AG10803 (cell line): ENCODE measurements at regions not wholly inside any gene's neighbourhood (a gene's known extent, or its start where the extent isn't known, plus 50 kb on each side); places are given as distances from the start of the nearest gene placed in this dataset.

ENCODE experiments used
- DNase-seq: peaks from one replicate; pipeline ENCODE4 v3.0.0; 2010; ENCODE audit warnings: low read depth
- H3K4me3 ChIP-seq: 2 replicates; pipeline ENCODE4 v1.5.1; 2011; ENCODE audit warnings: mild to moderate bottlenecking, low read length, control low read depth
- TF ChIP-seq, protein P1 (sequence below): conservative IDR thresholded peaks from 2 replicates; pipeline ENCODE4 v1.5.1; 2011; ENCODE audit warnings: mild to moderate bottlenecking, low read length, control low read depth, inconsistent platforms

GRCh38 chr16:73171380-73171779 lies 123.5 kb upstream of the ZFHX3 start:
- DNase-seq = no peak
- no peak overlapping the region for H3K4me3 ChIP-seq
- TF ChIP-seq, protein P1, sequence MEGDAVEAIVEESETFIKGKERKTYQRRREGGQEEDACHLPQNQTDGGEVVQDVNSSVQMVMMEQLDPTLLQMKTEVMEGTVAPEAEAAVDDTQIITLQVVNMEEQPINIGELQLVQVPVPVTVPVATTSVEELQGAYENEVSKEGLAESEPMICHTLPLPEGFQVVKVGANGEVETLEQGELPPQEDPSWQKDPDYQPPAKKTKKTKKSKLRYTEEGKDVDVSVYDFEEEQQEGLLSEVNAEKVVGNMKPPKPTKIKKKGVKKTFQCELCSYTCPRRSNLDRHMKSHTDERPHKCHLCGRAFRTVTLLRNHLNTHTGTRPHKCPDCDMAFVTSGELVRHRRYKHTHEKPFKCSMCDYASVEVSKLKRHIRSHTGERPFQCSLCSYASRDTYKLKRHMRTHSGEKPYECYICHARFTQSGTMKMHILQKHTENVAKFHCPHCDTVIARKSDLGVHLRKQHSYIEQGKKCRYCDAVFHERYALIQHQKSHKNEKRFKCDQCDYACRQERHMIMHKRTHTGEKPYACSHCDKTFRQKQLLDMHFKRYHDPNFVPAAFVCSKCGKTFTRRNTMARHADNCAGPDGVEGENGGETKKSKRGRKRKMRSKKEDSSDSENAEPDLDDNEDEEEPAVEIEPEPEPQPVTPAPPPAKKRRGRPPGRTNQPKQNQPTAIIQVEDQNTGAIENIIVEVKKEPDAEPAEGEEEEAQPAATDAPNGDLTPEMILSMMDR = no peak

GRCh38 chr16:73170612-73171038 lies 122.7 kb upstream of the ZFHX3 start:
- H3K4me3 ChIP-seq = no peak overlapping the region
- DNase-seq = no peak
- TF ChIP-seq, protein P1 = no peak

- H3K4me3 ChIP-seq = no peak overlapping the region
- TF ChIP-seq, protein P1 = no peak
- peak; percentile 44 for DNase-seq
Observed at GRCh38 chr16:73166947-73167550, 119.1 kb upstream of the ZFHX3 start.

- TF ChIP-seq, protein P1 = no peak
- DNase-seq = no peak
- no peak overlapping the region for H3K4me3 ChIP-seq
Observed at GRCh38 chr16:73166441-73166851, 118.5 kb upstream of the ZFHX3 start.

DNA sequence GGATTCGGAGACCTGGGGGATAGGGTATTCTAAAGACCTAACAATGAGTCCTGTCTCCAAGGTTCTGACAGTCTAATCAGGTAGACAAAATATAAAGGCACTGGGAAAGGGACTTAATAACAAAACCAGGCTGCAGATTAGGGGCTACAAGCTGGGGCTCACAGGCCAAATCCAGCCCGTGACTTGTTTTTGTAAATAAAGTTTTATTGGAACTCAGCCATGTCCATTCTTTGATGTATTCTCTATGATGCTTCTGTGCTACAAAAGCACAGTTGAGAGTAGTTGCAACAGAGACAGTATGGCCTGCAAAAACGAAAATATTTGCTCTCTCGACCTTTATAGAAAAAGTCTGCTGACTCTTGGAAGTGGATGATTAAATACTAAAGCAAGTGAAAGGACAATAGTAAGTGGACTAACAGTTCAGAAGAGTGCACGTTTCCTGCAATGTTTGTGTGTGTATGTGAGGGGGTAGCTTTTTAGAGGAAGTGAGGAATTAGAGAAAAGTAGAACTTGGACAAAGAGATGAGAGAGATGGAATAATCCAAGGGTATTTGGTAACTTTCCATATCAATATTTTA lies 115.4 kb upstream of the ZFHX3 start:
- H3K4me3 ChIP-seq = no peak overlapping the region
- DNase-seq = no peak
- TF ChIP-seq, protein P1 = no peak

DNA sequence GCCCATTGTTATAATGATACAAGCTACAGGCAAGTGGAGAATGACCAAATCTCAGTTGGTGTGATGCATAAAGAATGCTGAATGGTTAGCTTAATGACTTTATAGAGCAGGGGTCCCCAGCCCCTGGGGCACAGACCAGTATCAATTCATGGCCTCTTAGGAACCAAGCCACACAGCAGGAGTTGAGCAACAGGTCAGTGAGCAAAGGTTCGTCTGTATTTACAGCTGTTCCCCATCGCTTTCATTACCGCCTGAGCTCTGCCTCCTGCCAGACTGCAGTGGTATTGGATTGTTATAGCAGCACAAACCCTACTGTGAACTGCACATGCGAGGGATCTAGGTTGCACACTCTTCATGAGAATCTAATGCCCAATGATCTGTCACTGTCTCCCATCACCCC lies 114.0 kb upstream of the ZFHX3 start:
- no peak for DNase-seq
- TF ChIP-seq, protein P1 = no peak
- no peak overlapping the region for H3K4me3 ChIP-seq

GRCh38 chr16:73159296-73159695 lies 111.4 kb upstream of the ZFHX3 start:
- H3K4me3 ChIP-seq = no peak overlapping the region
- DNase-seq = no peak
- TF ChIP-seq, protein P1 = no peak
